ENCODE measurements at regions not wholly inside any gene's neighbourhood (a gene's known extent, or its start where the extent isn't known, plus 50 kb on each side); places are given as distances from the start of the nearest gene placed in this dataset.

DNA sequence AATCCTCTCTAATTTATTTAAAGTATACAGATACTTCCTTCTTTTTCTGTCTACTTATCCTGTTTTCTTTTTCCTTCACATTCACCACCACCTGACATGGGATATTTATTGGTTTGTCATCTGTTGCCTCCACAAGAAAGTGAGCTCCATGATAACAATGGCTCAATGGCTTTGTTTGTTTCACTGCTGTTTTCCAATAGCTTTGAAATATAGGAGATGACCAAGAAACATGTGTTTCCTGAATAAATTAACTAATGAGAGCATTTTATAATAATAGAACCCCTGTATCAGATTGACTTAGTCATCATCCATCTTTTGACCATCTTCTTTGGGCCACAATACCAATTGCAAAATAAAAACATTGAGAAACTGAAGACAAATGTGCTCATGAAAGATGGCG, 180.2 kb upstream of the GAS1 start (continued):
- TF ChIP-seq, protein P1, sequence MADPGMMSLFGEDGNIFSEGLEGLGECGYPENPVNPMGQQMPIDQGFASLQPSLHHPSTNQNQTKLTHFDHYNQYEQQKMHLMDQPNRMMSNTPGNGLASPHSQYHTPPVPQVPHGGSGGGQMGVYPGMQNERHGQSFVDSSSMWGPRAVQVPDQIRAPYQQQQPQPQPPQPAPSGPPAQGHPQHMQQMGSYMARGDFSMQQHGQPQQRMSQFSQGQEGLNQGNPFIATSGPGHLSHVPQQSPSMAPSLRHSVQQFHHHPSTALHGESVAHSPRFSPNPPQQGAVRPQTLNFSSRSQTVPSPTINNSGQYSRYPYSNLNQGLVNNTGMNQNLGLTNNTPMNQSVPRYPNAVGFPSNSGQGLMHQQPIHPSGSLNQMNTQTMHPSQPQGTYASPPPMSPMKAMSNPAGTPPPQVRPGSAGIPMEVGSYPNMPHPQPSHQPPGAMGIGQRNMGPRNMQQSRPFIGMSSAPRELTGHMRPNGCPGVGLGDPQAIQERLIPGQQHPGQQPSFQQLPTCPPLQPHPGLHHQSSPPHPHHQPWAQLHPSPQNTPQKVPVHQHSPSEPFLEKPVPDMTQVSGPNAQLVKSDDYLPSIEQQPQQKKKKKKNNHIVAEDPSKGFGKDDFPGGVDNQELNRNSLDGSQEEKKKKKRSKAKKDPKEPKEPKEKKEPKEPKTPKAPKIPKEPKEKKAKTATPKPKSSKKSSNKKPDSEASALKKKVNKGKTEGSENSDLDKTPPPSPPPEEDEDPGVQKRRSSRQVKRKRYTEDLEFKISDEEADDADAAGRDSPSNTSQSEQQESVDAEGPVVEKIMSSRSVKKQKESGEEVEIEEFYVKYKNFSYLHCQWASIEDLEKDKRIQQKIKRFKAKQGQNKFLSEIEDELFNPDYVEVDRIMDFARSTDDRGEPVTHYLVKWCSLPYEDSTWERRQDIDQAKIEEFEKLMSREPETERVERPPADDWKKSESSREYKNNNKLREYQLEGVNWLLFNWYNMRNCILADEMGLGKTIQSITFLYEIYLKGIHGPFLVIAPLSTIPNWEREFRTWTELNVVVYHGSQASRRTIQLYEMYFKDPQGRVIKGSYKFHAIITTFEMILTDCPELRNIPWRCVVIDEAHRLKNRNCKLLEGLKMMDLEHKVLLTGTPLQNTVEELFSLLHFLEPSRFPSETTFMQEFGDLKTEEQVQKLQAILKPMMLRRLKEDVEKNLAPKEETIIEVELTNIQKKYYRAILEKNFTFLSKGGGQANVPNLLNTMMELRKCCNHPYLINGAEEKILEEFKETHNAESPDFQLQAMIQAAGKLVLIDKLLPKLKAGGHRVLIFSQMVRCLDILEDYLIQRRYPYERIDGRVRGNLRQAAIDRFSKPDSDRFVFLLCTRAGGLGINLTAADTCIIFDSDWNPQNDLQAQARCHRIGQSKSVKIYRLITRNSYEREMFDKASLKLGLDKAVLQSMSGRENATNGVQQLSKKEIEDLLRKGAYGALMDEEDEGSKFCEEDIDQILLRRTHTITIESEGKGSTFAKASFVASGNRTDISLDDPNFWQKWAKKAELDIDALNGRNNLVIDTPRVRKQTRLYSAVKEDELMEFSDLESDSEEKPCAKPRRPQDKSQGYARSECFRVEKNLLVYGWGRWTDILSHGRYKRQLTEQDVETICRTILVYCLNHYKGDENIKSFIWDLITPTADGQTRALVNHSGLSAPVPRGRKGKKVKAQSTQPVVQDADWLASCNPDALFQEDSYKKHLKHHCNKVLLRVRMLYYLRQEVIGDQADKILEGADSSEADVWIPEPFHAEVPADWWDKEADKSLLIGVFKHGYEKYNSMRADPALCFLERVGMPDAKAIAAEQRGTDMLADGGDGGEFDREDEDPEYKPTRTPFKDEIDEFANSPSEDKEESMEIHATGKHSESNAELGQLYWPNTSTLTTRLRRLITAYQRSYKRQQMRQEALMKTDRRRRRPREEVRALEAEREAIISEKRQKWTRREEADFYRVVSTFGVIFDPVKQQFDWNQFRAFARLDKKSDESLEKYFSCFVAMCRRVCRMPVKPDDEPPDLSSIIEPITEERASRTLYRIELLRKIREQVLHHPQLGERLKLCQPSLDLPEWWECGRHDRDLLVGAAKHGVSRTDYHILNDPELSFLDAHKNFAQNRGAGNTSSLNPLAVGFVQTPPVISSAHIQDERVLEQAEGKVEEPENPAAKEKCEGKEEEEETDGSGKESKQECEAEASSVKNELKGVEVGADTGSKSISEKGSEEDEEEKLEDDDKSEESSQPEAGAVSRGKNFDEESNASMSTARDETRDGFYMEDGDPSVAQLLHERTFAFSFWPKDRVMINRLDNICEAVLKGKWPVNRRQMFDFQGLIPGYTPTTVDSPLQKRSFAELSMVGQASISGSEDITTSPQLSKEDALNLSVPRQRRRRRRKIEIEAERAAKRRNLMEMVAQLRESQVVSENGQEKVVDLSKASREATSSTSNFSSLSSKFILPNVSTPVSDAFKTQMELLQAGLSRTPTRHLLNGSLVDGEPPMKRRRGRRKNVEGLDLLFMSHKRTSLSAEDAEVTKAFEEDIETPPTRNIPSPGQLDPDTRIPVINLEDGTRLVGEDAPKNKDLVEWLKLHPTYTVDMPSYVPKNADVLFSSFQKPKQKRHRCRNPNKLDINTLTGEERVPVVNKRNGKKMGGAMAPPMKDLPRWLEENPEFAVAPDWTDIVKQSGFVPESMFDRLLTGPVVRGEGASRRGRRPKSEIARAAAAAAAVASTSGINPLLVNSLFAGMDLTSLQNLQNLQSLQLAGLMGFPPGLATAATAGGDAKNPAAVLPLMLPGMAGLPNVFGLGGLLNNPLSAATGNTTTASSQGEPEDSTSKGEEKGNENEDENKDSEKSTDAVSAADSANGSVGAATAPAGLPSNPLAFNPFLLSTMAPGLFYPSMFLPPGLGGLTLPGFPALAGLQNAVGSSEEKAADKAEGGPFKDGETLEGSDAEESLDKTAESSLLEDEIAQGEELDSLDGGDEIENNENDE (IDR thresholded peaks at IDR 0.05; ENCODE audit: insufficient replicate concordance, low read length): no peak
- TF ChIP-seq SP2 (IDR thresholded peaks at IDR 0.05; ENCODE audit: low read length) (no peak), POLR2A (IDR thresholded peaks at IDR 0.05; ENCODE audit: control extremely low read depth in 1 of 2, low read depth in 2 of 2, low read length in 2 of 2) (no peak), SIN3A (conservative IDR thresholded peaks at IDR 0.05 in 1 of 2, IDR thresholded peaks at IDR 0.05 in 1 of 2; ENCODE audit: low read depth in 1 of 2, low read length in 2 of 2) (no peak), ASH2L (IDR thresholded peaks at IDR 0.05; ENCODE audit: low read length) (no peak), RXRA (IDR thresholded peaks at IDR 0.05; ENCODE audit: insufficient read depth, low read depth, low read length) (no peak), FOSL1 (IDR thresholded peaks at IDR 0.05; ENCODE audit: insufficient read depth, low read depth, low read length) (no peak), TAF7 (optimal IDR thresholded peaks at IDR 0.05; ENCODE audit: borderline replicate concordance, low read depth, low read length) (no peak), CHD1 (IDR thresholded peaks at IDR 0.05; ENCODE audit: low read depth, low read length) (no peak), YY1 (IDR thresholded peaks at IDR 0.05; ENCODE audit: low read depth, low read length) (no peak), BCL11A (IDR thresholded peaks at IDR 0.05; ENCODE audit: low read depth in 2 of 2, low read length in 2 of 2) (no peak), SRF (IDR thresholded peaks at IDR 0.05; ENCODE audit: low read depth, low read length) (no peak), BACH1 (IDR thresholded peaks at IDR 0.05; ENCODE audit: low read length) (no peak), JUND (IDR thresholded peaks at IDR 0.05; ENCODE audit: low read length) (no peak)
